ES-I3 (cell line): ENCODE measurements at regions not wholly inside any gene's neighbourhood (a gene's known extent, or its start where the extent isn't known, plus 50 kb on each side); places are given as distances from the start of the nearest gene placed in this dataset.

Experiments
- H3K36me3 ChIP-seq: 2 replicates; pipeline ENCODE4 v1.6.1; 2013; ENCODE audit warnings: mild to moderate bottlenecking, low read length, control low read depth, moderate library complexity; ENCODE audit not compliant: insufficient read depth
- H3K4me1 ChIP-seq: 2 replicates; pipeline ENCODE4 v1.6.1; 2013; ENCODE audit warnings: mild to moderate bottlenecking, control low read depth, low read length; ENCODE audit not compliant: insufficient read depth
- H3K9ac ChIP-seq: 2 replicates; pipeline ENCODE4 v1.6.1; 2013; ENCODE audit warnings: low read depth, mild to moderate bottlenecking, low read length, moderate library complexity
- H3K9me3 ChIP-seq: 2 replicates; pipeline ENCODE4 v1.6.1; 2013; ENCODE audit warnings: mild to moderate bottlenecking, low read length, moderate library complexity; ENCODE audit not compliant: control insufficient read depth, insufficient read depth

GRCh38 chr13:63081400-63082014, 1665.9 kb upstream of the PCDH20 start:
- no peaks in the 10 kb centered on the region for H3K4me1 ChIP-seq
- no peak overlapping the region for H3K9ac ChIP-seq
- no peaks in the 10 kb centered on the region for H3K36me3 ChIP-seq
- H3K9me3 ChIP-seq = 0 out of 2 replicates have a peak, but pooled peaks cover 4% of the 10 kb centered on the region

- Histone ChIP-seq H3K9ac (no peak overlapping the region), H3K36me3 (no peaks in the 10 kb centered on the region), H3K4me1 (no peaks in the 10 kb centered on the region), H3K9me3 (no peaks in the 10 kb centered on the region)
These were observed 1659.5 kb upstream of the PCDH20 start for GRCh38 chr13:63075126-63075525.

GRCh38 chr13:63050287-63050686, 1634.6 kb upstream of the PCDH20 start:
- no peaks in the 10 kb centered on the region for H3K36me3 ChIP-seq
- H3K9ac ChIP-seq = no peak overlapping the region

GRCh38 chr13:63048653-63049052, 1633.0 kb upstream of the PCDH20 start:
- H3K9ac ChIP-seq = no peak overlapping the region
- no peaks in the 10 kb centered on the region for H3K36me3 ChIP-seq
- H3K9me3 ChIP-seq = no peaks in the 10 kb centered on the region
- no peaks in the 10 kb centered on the region; the same call in 1 of the 2 replicates for H3K4me1 ChIP-seq

More at GRCh38 chr13:63050287-63050686, 1634.6 kb upstream of the PCDH20 start:
- no peaks in the 10 kb centered on the region; the same call in 1 of the 2 replicates for H3K4me1 ChIP-seq
- no peaks in the 10 kb centered on the region for H3K9me3 ChIP-seq

GRCh38 chr13:63044589-63045313, 1629.1 kb upstream of the PCDH20 start:
- H3K4me1 ChIP-seq = no peaks in the 10 kb centered on the region; the same call in 1 of the 2 replicates
- no peaks in the 10 kb centered on the region for H3K9me3 ChIP-seq
- H3K36me3 ChIP-seq = no peaks in the 10 kb centered on the region
- H3K9ac ChIP-seq = no peak overlapping the region

- no peak overlapping the region for H3K9ac ChIP-seq
- no peaks in the 10 kb centered on the region for H3K9me3 ChIP-seq
- no peaks in the 10 kb centered on the region for H3K36me3 ChIP-seq
- no peaks in the 10 kb centered on the region; the same call in 1 of the 2 replicates for H3K4me1 ChIP-seq
These were observed 1627.0 kb upstream of the PCDH20 start for GRCh38 chr13:63042686-63043085.

- Histone ChIP-seq H3K36me3 (no peaks in the 10 kb centered on the region), H3K9ac (no peak overlapping the region), H3K9me3 (no peaks in the 10 kb centered on the region), H3K4me1 (no peaks in the 10 kb centered on the region)
These were observed 1626.2 kb upstream of the PCDH20 start for GRCh38 chr13:63041640-63042414.

GRCh38 chr13:63026285-63026797, 1610.7 kb upstream of the PCDH20 start:
- Histone ChIP-seq H3K9ac (no peak overlapping the region), H3K9me3 (no peaks in the 10 kb centered on the region), H3K4me1 (no peaks in the 10 kb centered on the region)

GRCh38 chr13:63025741-63026140, 1610.1 kb upstream of the PCDH20 start:
- no peak overlapping the region for H3K9ac ChIP-seq
- H3K4me1 ChIP-seq = no peaks in the 10 kb centered on the region
- H3K36me3 ChIP-seq = no peaks in the 10 kb centered on the region
- no peaks in the 10 kb centered on the region for H3K9me3 ChIP-seq

More at GRCh38 chr13:63026285-63026797, 1610.7 kb upstream of the PCDH20 start:
- no peaks in the 10 kb centered on the region for H3K36me3 ChIP-seq

GRCh38 chr13:63024458-63024857, 1608.8 kb upstream of the PCDH20 start:
- Histone ChIP-seq H3K36me3 (no peaks in the 10 kb centered on the region), H3K4me1 (no peaks in the 10 kb centered on the region), H3K9ac (no peak overlapping the region), H3K9me3 (no peaks in the 10 kb centered on the region)

- Histone ChIP-seq H3K9me3 (peaks cover 17% of the 10 kb centered on the region; the same call in 1 of the 2 replicates), H3K4me1 (no peaks in the 10 kb centered on the region)
These were observed 1596.3 kb upstream of the PCDH20 start for GRCh38 chr13:63011996-63012395.

GRCh38 chr13:63010072-63010658, 1594.5 kb upstream of the PCDH20 start:
- no peaks in the 10 kb centered on the region for H3K4me1 ChIP-seq
- H3K9ac ChIP-seq = no peak overlapping the region
- peaks cover 17% of the 10 kb centered on the region; the same call in 1 of the 2 replicates for H3K9me3 ChIP-seq
- no peaks in the 10 kb centered on the region for H3K36me3 ChIP-seq

More at GRCh38 chr13:63011996-63012395, 1596.3 kb upstream of the PCDH20 start:
- no peak overlapping the region for H3K9ac ChIP-seq
- no peaks in the 10 kb centered on the region for H3K36me3 ChIP-seq

- Histone ChIP-seq H3K36me3 (no peaks in the 10 kb centered on the region), H3K9me3 (peaks cover 7% of the 10 kb centered on the region; the same call in 1 of the 2 replicates), H3K9ac (no peak overlapping the region), H3K4me1 (no peaks in the 10 kb centered on the region)
These were observed 1590.0 kb upstream of the PCDH20 start for GRCh38 chr13:63005625-63006024.

GRCh38 chr13:62997696-62998095, 1582.0 kb upstream of the PCDH20 start:
- H3K9me3 ChIP-seq = no peaks in the 10 kb centered on the region
- H3K4me1 ChIP-seq = no peaks in the 10 kb centered on the region
- H3K9ac ChIP-seq = no peak overlapping the region
- H3K36me3 ChIP-seq = no peaks in the 10 kb centered on the region
